ENCODE measurements at regions not wholly inside any gene's neighbourhood (a gene's known extent, or its start where the extent isn't known, plus 50 kb on each side); places are given as distances from the start of the nearest gene placed in this dataset.
"Not testable (repeated sequence)": the region's sequence is repeated elsewhere in the genome, so short reads cannot be mapped to it uniquely, and the experiment has no call there.

- no peak overlapping the region for H3K4me3 ChIP-seq (ENCODE audit: low read length)
- H3K9me3 Mint-ChIP-seq = peaks cover 11% of the 10 kb centered on the region
- peaks cover 6% of the 10 kb centered on the region for H3K4me1 Mint-ChIP-seq
- H3K9me3 ChIP-seq (ENCODE audit: control insufficient read depth, low read length) = no peaks in the 10 kb centered on the region
- H3K4me3 Mint-ChIP-seq = no peak overlapping the region
- no peak overlapping the region for H3K9ac ChIP-seq (ENCODE audit: extremely low read depth, low read length, poor library complexity, severe bottlenecking)
- H3K27ac ChIP-seq (ENCODE audit: low read depth, low read length) = no peak overlapping the region
- H3K27me3 ChIP-seq (ENCODE audit: control insufficient read depth, insufficient read depth, low read length, poor library complexity, severe bottlenecking) = no peaks in the 10 kb centered on the region
- H3K27me3 Mint-ChIP-seq (ENCODE audit: insufficient read depth) = no peaks in the 10 kb centered on the region
- H3K4me1 ChIP-seq (ENCODE audit: control insufficient read depth, insufficient read depth, low read length) = no peaks in the 10 kb centered on the region
- H3K36me3 ChIP-seq (ENCODE audit: control insufficient read depth, insufficient read depth, low read length) = no peaks in the 10 kb centered on the region
- DNase-seq = no peak
- no peak for TF ChIP-seq CTCF (conservative IDR thresholded peaks at IDR 0.05)
- WGBS, 2 experiments (ENCODE audit: insufficient coverage in 1 of 2, insufficient read length in 1 of 2) = 100% methylated on average over 2 of the region's 2 CpGs; no CpG with 5 or more reads in 1 of the 2 experiments
- no peaks in the 10 kb centered on the region for H3K36me3 Mint-ChIP-seq (ENCODE audit: low read depth)
- no peak overlapping the region for H3K27ac Mint-ChIP-seq
Measured at GRCh38 chr7:12493863-12494686, 76.4 kb upstream of the SCIN start.

GRCh38 chr7:12494687-12495024, 75.9 kb upstream of the SCIN start:
- H3K4me1 Mint-ChIP-seq = peaks cover 6% of the 10 kb centered on the region
- Histone ChIP-seq H3K4me1 (ENCODE audit: control insufficient read depth, insufficient read depth, low read length) (no peaks in the 10 kb centered on the region), H3K4me3 (ENCODE audit: low read length) (no peak overlapping the region), H3K9me3 (ENCODE audit: control insufficient read depth, low read length) (no peaks in the 10 kb centered on the region), H3K9ac (ENCODE audit: extremely low read depth, low read length, poor library complexity, severe bottlenecking) (no peak overlapping the region), H3K27ac (ENCODE audit: low read depth, low read length) (no peak overlapping the region), H3K27me3 (ENCODE audit: control insufficient read depth, insufficient read depth, low read length, poor library complexity, severe bottlenecking) (no peaks in the 10 kb centered on the region), H3K36me3 (ENCODE audit: control insufficient read depth, insufficient read depth, low read length) (no peaks in the 10 kb centered on the region)
- H3K27me3 Mint-ChIP-seq (ENCODE audit: insufficient read depth) = no peaks in the 10 kb centered on the region
- H3K27ac Mint-ChIP-seq = no peak overlapping the region
- peaks cover 13% of the 10 kb centered on the region for H3K9me3 Mint-ChIP-seq
- peak; percentile 41 for DNase-seq
- peak; percentile 71 for TF ChIP-seq CTCF (conservative IDR thresholded peaks at IDR 0.05)
- whole genome bisulfite sequencing, 2 experiments (ENCODE audit: insufficient coverage in 1 of 2, insufficient read length in 1 of 2) = 99% methylated on average over 3 of the region's 3 CpGs; no CpG with 5 or more reads in 1 of the 2 experiments
- H3K36me3 Mint-ChIP-seq (ENCODE audit: low read depth) = no peaks in the 10 kb centered on the region
- no peak overlapping the region for H3K4me3 Mint-ChIP-seq

GRCh38 chr7:12496901-12497674, 73.4 kb upstream of the SCIN start:
- not testable (repeated sequence) for H3K36me3 ChIP-seq (ENCODE audit: control insufficient read depth, insufficient read depth, low read length); H3K27me3 Mint-ChIP-seq (ENCODE audit: insufficient read depth); H3K9me3 ChIP-seq (ENCODE audit: control insufficient read depth, low read length); H3K36me3 Mint-ChIP-seq (ENCODE audit: low read depth); H3K9ac ChIP-seq (ENCODE audit: extremely low read depth, low read length, poor library complexity, severe bottlenecking); H3K4me1 ChIP-seq (ENCODE audit: control insufficient read depth, insufficient read depth, low read length); H3K27me3 ChIP-seq (ENCODE audit: control insufficient read depth, insufficient read depth, low read length, poor library complexity, severe bottlenecking); H3K4me1 Mint-ChIP-seq; H3K4me3 ChIP-seq (ENCODE audit: low read length); H3K27ac ChIP-seq (ENCODE audit: low read depth, low read length)
- H3K4me3 Mint-ChIP-seq = peak overlapping the region; percentile 85
- peaks cover 14% of the 10 kb centered on the region for H3K9me3 Mint-ChIP-seq
- DNase-seq = peak; percentile 54
- TF ChIP-seq CTCF (conservative IDR thresholded peaks at IDR 0.05) = peak; percentile 76
- peak overlapping the region; percentile 99 for H3K27ac Mint-ChIP-seq
- WGBS, 2 experiments (ENCODE audit: insufficient coverage in 1 of 2, insufficient read length in 1 of 2) = 85 to 90% methylated on average over 11 to 29 of the region's 31 CpGs

Data from endodermal cell (in vitro differentiated cells).